ENCODE measurements at regions not wholly inside any gene's neighbourhood (a gene's known extent, or its start where the extent isn't known, plus 50 kb on each side); places are given as distances from the start of the nearest gene placed in this dataset.

- TF ChIP-seq TEAD3 (CRISPR knock-in tag; optimal IDR thresholded peaks at IDR 0.05; ENCODE audit: borderline replicate concordance) (peak; percentile 15), HNF4A (CRISPR knock-in tag; IDR thresholded peaks at IDR 0.05) (peak; percentile 73), ZNF670 (CRISPR knock-in tag; IDR thresholded peaks at IDR 0.05; ENCODE audit: borderline replicate concordance) (no peak), ETV5 (CRISPR knock-in tag; IDR thresholded peaks at IDR 0.05; ENCODE audit: borderline replicate concordance) (peak; percentile 39; the same call in 1 of the 2 replicates), ZFY (CRISPR knock-in tag; IDR thresholded peaks at IDR 0.05) (0 out of 2 replicates have a peak, but pooled peaks have one; percentile 25), ZNF251 (CRISPR knock-in tag; IDR thresholded peaks at IDR 0.05) (no peak), SUZ12 (IDR thresholded peaks at IDR 0.05; ENCODE audit: low read depth, low read length) (no peak), ARHGAP35 (CRISPR knock-in tag; IDR thresholded peaks at IDR 0.05; ENCODE audit: borderline replicate concordance) (no peak), ERF (CRISPR knock-in tag; IDR thresholded peaks at IDR 0.05) (0 out of 2 replicates have a peak, but pooled peaks have one; percentile 27), ZNF44 (CRISPR knock-in tag; IDR thresholded peaks at IDR 0.05) (no peak), ZNF224 (CRISPR knock-in tag; IDR thresholded peaks at IDR 0.05) (no peak), ZNF775 (CRISPR knock-in tag; IDR thresholded peaks at IDR 0.05; ENCODE audit: borderline replicate concordance) (no peak), MYC (CRISPR knock-in tag; IDR thresholded peaks at IDR 0.05; ENCODE audit: borderline replicate concordance) (no peak; the same call in 1 of the 2 replicates), POGZ (CRISPR knock-in tag; IDR thresholded peaks at IDR 0.05) (0 out of 2 replicates have a peak, but pooled peaks have one; percentile 28), SAP130 (CRISPR knock-in tag; IDR thresholded peaks at IDR 0.05; ENCODE audit: low read depth) (peak; percentile 48; the same call in 1 of the 2 replicates), SOX13 (IDR thresholded peaks at IDR 0.05) (no peak), SOX13 (CRISPR knock-in tag; conservative IDR thresholded peaks at IDR 0.05 in 1 of 2, IDR thresholded peaks at IDR 0.05 in 1 of 2) (peak in 1 of 2 experiments; percentile 53; a peak in 2 of 4 replicates), ZSCAN20 (CRISPR knock-in tag; IDR thresholded peaks at IDR 0.05; ENCODE audit: borderline replicate concordance) (no peak)
- TF ChIP-seq, protein P1, sequence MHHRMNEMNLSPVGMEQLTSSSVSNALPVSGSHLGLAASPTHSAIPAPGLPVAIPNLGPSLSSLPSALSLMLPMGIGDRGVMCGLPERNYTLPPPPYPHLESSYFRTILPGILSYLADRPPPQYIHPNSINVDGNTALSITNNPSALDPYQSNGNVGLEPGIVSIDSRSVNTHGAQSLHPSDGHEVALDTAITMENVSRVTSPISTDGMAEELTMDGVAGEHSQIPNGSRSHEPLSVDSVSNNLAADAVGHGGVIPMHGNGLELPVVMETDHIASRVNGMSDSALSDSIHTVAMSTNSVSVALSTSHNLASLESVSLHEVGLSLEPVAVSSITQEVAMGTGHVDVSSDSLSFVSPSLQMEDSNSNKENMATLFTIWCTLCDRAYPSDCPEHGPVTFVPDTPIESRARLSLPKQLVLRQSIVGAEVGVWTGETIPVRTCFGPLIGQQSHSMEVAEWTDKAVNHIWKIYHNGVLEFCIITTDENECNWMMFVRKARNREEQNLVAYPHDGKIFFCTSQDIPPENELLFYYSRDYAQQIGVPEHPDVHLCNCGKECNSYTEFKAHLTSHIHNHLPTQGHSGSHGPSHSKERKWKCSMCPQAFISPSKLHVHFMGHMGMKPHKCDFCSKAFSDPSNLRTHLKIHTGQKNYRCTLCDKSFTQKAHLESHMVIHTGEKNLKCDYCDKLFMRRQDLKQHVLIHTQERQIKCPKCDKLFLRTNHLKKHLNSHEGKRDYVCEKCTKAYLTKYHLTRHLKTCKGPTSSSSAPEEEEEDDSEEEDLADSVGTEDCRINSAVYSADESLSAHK (CRISPR knock-in tag; IDR thresholded peaks at IDR 0.05; ENCODE audit: borderline replicate concordance) = no peak
- TF ChIP-seq, protein P2, sequence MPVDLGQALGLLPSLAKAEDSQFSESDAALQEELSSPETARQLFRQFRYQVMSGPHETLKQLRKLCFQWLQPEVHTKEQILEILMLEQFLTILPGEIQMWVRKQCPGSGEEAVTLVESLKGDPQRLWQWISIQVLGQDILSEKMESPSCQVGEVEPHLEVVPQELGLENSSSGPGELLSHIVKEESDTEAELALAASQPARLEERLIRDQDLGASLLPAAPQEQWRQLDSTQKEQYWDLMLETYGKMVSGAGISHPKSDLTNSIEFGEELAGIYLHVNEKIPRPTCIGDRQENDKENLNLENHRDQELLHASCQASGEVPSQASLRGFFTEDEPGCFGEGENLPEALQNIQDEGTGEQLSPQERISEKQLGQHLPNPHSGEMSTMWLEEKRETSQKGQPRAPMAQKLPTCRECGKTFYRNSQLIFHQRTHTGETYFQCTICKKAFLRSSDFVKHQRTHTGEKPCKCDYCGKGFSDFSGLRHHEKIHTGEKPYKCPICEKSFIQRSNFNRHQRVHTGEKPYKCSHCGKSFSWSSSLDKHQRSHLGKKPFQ (CRISPR knock-in tag; IDR thresholded peaks at IDR 0.05; ENCODE audit: insufficient replicate concordance) = no peak
- TF ChIP-seq, protein P3, sequence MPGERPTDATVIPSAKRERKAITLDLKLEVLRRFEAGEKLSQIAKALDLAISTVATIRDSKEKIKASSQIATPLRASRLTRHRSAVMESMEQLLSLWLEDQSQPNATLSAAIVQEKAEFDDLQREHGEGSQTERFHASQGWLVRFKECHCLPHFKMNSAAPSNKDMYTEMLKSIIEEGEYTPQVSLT (CRISPR knock-in tag; IDR thresholded peaks at IDR 0.05; ENCODE audit: borderline replicate concordance, low read depth) = no peak
- TF ChIP-seq, protein P4, sequence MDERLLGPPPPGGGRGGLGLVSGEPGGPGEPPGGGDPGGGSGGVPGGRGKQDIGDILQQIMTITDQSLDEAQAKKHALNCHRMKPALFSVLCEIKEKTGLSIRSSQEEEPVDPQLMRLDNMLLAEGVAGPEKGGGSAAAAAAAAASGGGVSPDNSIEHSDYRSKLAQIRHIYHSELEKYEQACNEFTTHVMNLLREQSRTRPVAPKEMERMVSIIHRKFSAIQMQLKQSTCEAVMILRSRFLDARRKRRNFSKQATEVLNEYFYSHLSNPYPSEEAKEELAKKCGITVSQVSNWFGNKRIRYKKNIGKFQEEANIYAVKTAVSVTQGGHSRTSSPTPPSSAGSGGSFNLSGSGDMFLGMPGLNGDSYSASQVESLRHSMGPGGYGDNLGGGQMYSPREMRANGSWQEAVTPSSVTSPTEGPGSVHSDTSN (CRISPR knock-in tag; IDR thresholded peaks at IDR 0.05) = no peak
Measured at GRCh38 chr5:135234242-135234641, 164.8 kb downstream of the MACROH2A1 start (continued).

Data from HepG2 (cell line).